GM12892 (cell line): ENCODE measurements at regions not wholly inside any gene's neighbourhood (a gene's known extent, or its start where the extent isn't known, plus 50 kb on each side); places are given as distances from the start of the nearest gene placed in this dataset.

Source experiments
- POLR2A ChIP-seq: IDR thresholded peaks from 2 replicates; pipeline ENCODE4 v1.6.1; 2011; ENCODE audit warnings: low read depth, low read length, control low read depth
- POLR2AphosphoS5 ChIP-seq: IDR thresholded peaks from 2 replicates; pipeline ENCODE4 v1.6.1; 2011; ENCODE audit warnings: low read depth, low read length, control low read depth
- TAF1 ChIP-seq: IDR thresholded peaks from 2 replicates; pipeline ENCODE4 v1.6.1; 2011; ENCODE audit warnings: low read depth, mild to moderate bottlenecking, control low read depth, low read length, borderline replicate concordance

DNA sequence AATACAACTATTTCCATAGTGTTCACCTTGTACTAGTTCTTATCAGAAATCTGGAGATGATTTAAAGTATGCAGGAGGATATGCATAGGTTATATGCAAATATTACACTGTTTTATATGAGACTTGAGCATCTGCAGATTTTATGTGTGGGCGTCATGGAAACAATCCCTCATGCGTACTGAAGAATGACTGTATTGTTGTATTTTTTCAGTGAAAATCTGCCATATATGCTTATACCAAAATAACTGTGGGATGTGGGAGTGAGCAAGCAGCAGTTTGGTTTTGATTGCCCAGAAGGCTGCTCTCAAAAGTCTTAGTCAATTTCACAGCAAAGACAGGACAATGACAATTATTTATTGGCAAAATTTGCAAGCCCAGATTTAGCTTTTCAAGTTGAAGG is 238.8 kb upstream of the PCDH20 start:
- TF ChIP-seq TAF1 = no peak
- TF ChIP-seq POLR2A = no peak
- no peak for TF ChIP-seq POLR2AphosphoS5
